ENCODE measurements at regions not wholly inside any gene's neighbourhood (a gene's known extent, or its start where the extent isn't known, plus 50 kb on each side); places are given as distances from the start of the nearest gene placed in this dataset.
"Not testable (repeated sequence)": the region's sequence is repeated elsewhere in the genome, so short reads cannot be mapped to it uniquely, and the experiment has no call there.

DNA sequence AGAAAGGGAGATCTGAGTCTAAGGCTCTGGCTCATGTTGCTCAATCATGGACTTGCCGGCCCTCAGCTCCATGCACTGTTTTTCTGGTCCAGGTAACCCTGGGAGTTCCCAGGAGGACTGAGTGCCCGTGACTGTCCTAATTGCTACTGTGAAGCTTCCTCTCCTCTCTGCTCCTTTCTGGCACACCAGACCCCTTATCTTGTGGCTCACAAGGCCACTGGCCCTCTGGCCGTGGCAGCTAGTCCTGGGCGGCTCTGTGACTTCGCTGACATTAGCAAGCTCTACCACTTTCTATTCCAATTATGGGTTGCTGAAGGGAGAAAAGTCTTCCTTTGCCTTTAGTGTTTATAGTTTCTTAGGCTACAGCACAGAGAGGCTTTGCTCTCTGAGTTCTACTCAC lies 380.2 kb downstream of the RWDD3 start:
- DNase-seq (ENCODE audit: low spot score), result no peak

DNA sequence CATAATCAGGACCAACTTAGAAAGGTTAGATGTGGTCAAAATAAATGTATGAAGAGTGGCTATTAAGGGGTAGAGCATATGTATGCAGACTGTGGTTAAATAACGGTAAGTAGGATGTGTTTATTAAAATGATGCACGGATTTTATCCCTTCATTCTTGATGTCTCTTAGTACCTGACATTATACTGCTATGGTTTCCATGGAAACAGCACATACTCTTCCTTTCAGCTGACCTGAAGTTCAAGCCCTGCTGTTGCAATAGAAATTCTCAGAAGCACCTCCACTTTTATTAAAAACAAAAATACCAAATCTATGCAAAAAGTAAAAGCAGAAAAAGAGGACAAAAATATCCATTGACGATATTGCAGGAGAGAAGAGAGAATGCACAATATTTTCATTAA lies 381.4 kb downstream of the RWDD3 start:
- no peak for DNase-seq (ENCODE audit: low spot score)

DNA sequence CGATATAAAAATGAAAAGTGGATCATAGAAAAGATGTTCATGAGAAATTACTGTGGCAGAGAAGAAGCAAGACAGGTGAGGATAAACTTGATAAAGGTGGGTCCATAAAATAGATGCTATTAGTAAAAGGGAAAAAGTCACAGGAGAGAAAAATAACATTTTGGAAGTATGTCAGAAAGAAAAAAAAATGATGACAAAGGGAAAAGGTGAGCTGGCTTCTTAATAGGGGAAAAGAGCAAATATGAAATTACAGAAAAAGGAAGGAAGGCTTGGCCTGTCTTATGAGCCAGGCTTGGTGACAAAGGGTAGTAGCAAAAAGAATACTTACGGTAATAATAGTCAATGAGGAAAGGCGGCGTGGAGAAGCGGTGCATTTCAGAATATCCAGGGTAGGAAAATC lies 386.1 kb downstream of the RWDD3 start:
- no peak for DNase-seq (ENCODE audit: low spot score)

DNA sequence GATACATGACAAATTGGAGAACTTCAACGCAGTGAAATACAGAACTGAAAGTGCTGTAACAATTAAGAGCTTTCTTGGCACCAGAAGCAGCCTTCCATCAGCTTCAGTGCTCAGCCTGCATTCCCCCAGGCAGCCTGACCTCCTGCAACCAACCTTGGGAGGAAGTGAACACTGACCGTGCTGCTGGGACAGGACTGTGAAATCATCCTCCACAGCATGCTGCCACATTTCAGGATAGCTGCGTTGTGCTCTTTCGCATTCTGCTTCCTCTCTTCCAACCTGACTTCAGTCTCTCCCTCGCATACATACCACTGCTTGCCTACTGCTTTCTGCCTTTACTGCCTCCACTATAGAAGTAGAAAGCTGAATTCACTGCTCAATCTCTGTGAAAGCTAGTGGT lies 388.6 kb downstream of the RWDD3 start:
- no peak for DNase-seq (ENCODE audit: low spot score)

DNA sequence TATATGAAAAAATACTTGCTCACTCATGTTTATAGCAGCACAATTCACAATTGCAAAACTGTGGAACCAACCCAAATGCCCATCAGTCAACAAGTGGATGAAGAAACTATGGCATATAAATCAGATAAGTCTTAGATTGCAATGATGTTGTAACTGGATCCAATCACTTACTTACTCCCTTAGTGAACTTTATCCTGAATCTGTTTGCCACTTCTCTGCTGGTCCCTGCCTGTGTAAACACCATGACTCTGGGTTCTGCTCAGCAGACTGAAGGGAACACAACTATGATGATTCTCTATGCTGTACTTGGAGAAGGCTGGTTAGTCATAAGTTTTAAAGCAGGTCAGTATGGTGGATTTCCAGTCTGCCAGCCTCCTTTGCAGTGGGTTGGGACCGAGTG lies 391.2 kb downstream of the RWDD3 start:
- DNase-seq (ENCODE audit: low spot score), result no peak

DNA sequence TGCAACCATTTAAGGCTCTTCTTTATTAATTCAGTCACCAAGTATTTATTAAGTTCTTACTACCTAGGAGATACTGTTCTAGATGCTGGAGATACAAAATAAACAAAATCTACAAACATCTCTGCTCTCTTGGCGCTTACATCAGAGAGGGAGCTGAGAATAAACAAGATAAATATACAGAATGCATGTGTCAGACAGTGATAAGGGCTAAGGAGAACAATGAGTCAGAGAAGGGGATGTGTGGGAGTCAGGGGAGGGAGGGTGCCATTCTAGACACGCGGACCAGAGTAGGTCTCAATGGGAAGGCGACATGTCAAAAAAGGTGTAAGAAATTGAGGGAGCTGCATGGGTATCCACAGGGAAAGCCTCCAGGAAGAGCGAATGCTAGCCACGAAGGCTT lies 393.2 kb downstream of the RWDD3 start:
- DNase-seq (ENCODE audit: low spot score), result no peak

DNA sequence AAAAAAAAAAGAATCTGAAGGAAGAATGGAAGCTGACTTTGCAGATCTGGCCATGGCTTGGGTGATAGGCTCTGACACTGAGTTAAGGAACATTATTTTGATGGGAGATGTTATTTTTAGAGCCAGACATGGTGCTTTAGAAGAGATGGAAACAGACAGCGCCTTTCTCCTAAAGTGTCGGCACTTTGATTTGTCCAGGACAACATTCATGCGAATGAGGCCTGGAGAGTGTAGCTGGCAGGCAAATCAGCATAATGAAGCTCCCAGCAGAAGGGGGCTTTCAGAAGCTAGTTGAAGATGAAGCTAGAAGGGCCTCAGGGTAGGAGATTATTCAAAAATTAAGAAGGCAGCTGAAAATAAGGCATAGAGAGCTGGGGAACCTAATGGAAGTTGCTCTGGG lies 397.7 kb downstream of the RWDD3 start:
- DNase-seq (ENCODE audit: low spot score), result no peak

DNA sequence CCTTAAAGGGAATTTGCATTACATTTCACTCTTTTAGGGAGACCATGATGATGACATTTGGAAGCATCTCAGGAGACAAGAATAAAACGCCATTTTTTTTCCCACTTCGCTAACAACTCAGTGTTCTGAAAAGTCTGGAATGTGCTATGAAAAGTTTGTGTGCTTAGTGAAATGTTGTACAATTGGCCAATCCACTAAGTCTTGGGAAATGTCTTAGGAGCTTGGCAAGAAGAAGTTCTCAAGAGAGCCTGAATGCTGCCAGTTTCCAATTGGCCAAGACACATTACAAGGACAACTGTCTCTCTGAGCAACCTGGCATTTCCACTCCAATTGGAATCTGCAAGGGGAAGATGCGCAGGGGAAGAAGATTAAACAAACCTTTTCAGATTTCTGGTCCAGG lies 401.8 kb downstream of the RWDD3 start:
- DNase-seq (ENCODE audit: low spot score), result no peak

DNA sequence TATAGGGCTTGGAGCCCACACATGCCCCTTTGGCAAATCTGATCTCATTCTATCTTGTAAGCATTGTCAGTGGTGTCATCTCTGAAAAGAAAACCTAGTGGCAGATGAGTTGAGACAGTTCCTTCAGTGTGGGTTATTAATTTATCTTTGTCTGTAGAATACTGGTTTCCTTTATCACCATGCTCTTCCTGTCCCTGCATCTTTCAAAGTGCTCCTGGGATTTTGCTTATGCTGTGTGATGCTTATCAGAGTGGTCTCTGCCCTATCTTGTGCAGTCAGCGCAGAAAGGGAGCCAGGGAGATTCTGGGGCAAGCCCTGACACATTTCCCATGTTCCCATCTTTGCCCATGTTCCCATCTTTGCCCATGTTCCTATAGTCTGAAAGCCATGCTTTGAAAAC lies 402.9 kb downstream of the RWDD3 start:
- DNase-seq (ENCODE audit: low spot score), result no peak

DNA sequence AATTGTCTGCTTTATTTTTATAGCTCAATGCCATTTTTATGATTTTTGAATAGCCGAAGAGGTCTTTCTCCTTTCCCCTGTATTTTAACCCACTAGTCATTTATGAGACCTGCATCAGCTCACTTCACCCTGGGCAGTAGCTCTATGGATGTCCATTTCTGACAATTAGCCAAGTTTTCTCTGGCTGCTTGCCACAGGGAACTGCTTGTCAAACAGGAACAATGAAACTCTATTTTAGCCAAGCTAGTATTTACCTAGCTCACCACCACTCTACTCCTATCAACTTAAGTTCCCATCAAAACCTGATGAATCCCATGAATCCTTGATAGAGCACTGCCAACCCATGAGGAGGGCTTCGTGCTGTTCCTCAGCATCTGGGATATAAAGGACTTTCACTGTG lies 406.7 kb downstream of the RWDD3 start:
- DNase-seq (ENCODE audit: low spot score), result no peak

DNA sequence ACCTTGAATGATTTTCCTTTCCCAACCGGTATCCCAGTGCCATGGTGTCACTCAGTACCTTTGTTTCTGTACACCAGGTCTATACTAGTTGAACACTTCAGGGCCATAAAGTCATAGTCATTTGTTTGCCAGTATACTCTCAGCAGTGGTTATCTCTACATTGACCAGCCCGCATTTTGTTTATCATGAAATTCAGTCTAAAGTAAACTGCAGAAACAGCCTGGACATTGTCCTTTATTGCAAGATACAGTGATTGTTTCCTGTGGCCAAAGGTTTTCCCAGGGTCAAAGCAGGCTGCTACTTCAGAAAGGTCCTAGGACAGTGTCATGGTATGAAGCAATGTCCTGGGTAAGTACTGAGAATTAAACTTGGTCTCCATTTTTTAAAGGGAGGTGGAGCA lies 407.4 kb downstream of the RWDD3 start:
- no peak for DNase-seq (ENCODE audit: low spot score)

DNA sequence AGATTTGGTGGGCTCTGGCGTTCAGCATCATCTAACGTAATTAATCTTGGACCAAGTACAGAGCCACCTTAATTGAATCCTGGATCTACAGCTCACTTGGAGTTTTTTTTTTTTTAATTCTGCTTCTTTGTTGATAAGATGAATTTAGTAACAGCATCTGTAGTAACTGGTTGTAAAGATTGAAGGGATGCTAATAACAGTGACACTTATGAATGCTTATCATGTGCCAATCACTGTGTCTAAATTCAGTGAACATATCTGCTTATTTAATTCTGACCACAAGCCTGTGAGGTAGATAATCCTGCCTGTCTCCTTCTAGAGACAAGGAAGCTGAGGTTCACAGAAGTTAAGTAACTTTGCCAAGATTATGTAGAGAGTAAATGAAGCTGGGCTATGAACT lies 408.0 kb downstream of the RWDD3 start:
- DNase-seq (ENCODE audit: low spot score), result no peak

DNA sequence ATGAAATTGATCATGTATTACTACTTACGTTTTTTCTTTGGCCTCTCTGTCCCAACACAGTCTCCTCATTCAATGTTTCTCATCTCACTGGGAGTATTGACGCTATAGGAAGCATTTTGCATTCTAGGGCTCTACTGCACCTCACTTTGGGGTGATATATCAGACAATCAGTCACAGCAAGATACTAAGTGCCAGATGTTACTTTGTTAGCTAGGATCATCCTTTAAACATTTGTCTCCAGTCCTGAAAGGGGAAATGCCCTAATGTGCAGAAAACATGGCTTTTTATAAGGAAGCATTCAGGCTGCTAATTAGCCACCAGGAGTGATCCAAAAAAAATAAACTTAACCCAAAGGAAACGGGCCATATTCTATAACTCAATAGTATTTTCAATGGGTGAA lies 409.1 kb downstream of the RWDD3 start:
- no peak for DNase-seq (ENCODE audit: low spot score)

DNA sequence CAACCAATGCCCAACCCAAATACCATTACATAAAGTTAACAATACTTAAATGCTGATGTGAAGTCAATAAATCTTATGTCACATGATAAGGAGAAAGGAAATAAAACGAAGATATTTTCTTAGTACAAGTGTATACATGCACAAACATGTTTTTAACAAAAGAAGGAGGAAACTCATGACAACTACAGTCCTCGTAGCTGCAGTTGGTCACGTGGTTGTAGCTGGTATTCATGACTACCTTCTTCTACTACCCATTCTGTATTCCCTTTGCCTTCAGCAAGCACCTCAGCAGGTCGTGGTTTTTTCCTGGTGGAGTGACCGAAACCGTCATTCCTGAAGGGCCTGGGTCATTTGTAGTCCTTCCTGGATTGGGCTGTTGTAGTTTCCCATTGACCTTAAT lies 411.1 kb downstream of the RWDD3 start:
- not testable (repeated sequence) for DNase-seq (ENCODE audit: low spot score)

DNA sequence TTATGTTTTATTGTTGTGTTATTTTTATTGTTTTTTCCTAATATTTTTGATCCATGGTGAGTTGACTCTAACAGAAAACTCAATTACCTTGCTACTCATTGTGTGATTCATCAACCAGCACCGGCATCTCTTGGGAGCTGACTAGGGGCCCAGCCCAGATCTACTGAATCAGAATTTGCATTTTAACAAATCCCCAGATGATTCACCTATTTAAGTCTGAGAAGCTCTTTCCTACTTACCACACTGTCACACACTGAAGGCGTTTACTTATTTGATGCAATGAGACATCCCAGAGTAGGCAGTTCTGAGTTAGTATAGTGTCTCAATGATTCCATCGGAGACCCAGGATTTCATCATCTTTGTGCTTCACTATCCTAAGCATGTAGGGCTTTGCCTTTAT lies 416.6 kb downstream of the RWDD3 start:
- no peak for DNase-seq (ENCODE audit: low spot score)

DNA sequence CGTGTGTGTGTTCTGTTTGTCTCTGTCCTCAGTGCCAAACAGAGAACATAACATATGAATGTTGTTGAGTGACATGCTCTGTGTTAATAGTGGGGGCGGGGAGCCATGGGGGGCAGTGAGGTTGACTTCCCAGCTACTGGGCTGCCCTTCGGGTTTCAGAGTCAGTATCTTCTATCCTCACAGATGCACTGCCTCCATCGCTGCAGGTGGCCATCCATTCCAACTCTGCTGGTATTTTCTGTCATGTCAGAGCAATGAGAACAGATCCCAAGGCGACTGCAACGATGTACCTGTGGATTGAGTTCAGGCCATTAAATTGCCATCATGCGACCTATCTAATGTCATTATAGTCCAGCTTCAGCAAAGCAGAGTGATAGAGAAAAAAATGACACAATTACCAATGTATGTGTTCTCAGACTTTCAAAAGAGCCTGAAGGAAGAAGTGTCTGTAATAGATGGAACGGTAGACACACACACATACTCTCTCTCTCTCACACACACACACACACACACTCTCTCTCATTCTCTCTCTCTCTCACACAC lies 418.5 kb downstream of the RWDD3 start:
- no peak for DNase-seq (ENCODE audit: low spot score)

DNA sequence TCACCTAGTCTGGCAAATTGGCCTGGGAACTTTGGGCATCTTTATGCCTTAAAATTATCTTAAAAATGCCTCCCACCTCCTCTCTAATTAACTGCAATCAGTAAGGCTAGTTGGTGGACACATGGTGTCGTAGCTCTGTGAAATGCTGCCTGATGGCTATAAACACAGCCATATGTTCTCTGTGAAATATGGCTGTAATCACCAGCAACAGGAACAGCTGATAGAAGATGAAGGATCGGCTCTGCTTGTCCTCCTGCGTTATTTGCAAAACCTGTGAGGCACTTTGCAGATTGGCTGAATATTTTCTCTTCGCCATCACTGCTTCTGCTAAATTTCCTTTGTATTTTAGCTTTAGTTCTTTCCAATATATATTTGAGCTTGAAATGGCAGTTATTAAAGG lies 419.6 kb downstream of the RWDD3 start:
- no peak for DNase-seq (ENCODE audit: low spot score)

DNA sequence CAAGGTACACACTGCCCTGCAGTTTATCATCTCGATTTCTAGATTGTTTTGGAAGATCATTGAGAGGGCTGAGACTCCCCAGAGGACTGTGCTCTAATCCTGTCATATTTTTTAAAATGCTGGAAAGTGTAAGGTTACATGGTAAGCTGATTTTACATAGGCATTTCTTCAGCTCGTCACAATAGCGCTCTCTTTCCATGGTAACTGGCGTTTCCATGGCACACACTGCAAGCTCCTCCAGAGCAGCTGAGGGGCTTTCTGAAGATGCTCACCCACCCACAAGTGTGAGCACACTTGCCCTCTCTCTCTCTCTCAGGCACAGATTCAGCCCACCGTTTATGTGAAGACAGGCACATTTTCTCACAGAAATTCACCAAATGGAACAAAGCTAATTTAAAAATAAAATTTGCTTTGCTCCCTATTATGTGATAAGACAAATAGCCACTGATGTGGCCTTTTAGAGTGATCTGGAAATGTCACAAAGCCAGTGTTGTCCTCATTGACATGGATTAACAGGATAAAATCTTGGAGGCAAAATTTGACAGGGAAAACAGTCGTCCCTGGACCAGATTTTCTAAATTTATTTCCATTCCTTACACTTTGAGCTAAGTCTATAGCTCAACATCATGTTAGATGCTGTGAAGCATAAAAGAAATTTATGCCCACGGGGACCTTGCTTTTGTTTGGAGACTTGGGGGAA lies 421.5 kb downstream of the RWDD3 start:
- no peak for DNase-seq (ENCODE audit: low spot score)

DNA sequence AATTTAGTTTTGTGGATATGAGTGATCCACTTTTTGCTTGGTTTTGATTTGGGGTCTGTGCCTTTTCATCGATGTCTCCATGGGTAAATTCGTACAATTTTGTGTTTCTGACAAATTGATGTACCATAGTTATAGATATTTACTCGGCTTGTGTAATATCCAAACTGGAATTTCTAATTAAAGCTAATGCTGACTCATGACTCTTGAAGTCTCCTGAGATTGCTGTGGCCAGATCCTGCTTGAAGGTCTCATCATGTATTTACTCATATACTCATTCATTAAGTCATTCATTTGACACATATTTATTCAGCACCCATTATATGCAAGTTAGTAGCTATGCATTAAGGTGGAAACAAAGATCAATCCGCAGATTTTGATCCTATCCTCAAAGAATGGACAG lies 423.2 kb downstream of the RWDD3 start:
- no peak for DNase-seq (ENCODE audit: low spot score)

DNA sequence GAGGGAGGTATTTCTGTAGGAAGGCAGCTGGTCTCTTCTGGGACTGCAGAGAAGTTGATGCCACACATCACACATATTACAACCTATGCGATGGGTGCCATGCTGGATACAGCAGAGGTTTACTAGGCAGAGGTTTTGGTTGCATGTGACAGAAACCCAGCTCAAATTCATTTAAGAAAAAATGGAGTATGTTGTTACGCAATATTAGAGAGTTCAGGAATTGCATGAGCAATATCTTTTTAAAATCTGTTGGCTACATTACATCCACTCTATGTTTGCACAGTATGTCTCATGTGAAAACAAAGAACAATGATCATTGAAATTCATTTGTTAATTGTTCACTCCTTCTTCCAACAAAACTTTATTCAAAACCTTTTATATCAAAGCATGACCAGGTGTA lies 425.2 kb downstream of the RWDD3 start:
- no peak for DNase-seq (ENCODE audit: low spot score)

DNA sequence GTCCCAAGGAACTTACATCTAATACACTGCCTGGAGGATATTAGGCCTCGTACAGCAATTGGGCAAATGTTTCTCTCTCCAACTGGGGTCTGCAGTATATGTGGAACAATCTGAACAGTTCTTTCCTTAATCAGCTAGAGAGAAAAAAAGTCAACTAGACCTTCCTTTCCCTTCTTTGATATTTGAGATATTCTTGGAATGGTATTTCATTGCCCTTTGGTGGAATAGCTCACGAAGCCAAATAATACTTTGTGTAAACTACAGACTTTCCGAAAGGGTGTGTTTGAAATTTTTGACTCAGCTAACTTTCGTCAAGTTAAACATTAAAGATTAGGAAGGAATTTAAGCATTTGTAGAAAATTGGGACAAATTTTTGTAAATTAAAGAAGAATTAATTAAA lies 425.6 kb downstream of the RWDD3 start:
- no peak for DNase-seq (ENCODE audit: low spot score)

DNA sequence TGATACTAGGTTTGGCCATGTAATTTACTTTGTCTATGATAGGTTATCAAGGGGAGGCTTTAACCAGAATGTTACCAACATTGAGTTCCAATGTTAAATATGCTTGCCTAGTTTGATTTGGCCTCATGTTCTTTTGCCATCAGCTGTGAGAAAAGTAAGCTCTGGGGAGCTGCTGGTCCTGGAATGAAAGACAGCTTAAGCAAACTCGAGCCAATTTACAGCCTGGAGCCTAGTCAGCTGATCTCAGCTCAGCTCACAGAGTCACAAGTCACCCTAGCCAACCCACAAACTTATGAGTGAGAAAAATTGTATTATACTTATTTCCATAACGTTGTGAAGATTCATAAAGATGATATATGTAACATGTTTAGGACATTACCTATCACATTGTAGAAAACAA lies 426.7 kb downstream of the RWDD3 start:
- peak; percentile 23 for DNase-seq (ENCODE audit: low spot score)

DNA sequence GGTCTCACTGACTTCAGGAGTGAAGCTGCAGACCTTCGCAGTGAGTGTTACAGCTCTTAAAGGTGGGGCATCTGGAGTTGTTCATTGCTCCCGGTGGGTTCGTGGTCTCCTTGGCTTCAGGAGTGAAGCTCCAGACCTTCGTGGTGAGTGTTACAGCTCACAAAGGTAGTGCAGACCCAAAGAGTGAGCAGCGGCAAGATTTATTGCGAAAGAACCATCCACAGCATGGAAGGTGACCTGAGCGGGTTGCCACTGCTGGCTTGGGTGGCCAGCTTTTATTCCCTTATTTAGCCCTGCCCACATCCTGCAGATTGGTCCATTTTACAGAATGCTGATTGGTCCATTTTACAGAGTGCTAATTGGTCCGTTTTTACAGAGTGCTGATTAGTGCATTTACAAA lies 429.5 kb downstream of the RWDD3 start:
- DNase-seq (ENCODE audit: low spot score), result not testable (repeated sequence)

DNA sequence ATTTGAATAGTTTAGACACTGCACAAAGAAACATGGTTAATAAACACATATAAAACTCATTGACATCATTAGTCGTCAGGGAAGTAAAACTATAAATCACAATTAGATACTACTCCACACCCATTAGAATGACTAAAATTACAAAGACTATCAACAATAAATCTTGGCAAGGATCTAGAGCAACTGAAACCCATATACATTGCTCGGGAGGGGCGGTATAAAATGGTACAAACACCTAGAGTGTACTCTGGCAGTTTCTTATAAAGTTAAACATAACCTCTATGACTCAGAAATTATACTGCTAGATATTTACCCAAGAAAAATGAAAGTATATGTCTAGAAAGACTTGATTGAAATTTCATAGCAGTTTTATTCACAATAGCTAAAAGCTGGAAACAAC lies 434.2 kb downstream of the RWDD3 start:
- no peak for DNase-seq (ENCODE audit: low spot score)

DNA sequence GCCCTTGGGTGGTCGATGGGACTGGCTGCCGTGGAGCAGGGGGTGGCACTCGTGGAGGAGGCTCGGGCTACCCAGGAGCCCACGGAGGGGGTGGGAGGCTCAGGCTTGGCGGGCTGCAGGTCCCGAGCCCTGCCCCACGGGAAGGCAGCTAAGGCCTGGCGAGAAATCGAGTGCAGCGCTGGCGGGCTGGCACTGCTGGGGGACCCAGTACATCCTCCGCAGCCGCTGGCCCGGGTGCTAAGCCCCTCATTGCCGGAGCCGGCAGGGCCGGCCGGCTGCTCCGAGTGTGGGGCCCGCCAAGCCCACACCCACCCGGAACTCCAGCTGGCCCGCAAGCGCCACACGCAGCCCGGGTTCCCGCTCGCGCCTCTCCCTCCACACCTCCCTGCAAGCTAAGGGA lies 435.6 kb downstream of the RWDD3 start:
- DNase-seq (ENCODE audit: low spot score), result not testable (repeated sequence)
